ENCODE measurements at regions not wholly inside any gene's neighbourhood (a gene's known extent, or its start where the extent isn't known, plus 50 kb on each side); places are given as distances from the start of the nearest gene placed in this dataset.
"Not testable (repeated sequence)": the region's sequence is repeated elsewhere in the genome, so short reads cannot be mapped to it uniquely, and the experiment has no call there.

DNA sequence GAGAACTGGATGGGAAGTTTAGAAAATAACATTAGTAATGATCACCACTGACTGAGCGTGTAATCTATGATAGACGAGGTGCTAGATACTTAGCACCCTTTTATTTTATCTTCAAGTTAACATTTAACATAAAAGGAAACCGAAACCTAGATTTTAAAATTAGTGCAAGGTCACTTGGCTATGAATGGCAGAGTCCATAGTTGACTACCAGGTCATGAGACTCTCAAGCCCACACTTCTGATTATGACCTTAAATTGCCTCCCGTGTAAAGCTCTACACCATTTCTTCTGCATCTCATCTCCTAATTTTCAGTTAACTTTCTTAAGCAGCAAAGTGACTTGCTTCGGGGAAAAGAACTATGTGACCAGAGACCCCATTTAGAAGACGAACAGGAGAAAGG, 266.5 kb upstream of the NBPF12 start:
- TF ChIP-seq, protein P1, sequence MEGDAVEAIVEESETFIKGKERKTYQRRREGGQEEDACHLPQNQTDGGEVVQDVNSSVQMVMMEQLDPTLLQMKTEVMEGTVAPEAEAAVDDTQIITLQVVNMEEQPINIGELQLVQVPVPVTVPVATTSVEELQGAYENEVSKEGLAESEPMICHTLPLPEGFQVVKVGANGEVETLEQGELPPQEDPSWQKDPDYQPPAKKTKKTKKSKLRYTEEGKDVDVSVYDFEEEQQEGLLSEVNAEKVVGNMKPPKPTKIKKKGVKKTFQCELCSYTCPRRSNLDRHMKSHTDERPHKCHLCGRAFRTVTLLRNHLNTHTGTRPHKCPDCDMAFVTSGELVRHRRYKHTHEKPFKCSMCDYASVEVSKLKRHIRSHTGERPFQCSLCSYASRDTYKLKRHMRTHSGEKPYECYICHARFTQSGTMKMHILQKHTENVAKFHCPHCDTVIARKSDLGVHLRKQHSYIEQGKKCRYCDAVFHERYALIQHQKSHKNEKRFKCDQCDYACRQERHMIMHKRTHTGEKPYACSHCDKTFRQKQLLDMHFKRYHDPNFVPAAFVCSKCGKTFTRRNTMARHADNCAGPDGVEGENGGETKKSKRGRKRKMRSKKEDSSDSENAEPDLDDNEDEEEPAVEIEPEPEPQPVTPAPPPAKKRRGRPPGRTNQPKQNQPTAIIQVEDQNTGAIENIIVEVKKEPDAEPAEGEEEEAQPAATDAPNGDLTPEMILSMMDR (IDR thresholded peaks at IDR 0.05; ENCODE audit: borderline replicate concordance, extremely low read depth, low read length, poor library complexity, severe bottlenecking), result not testable (repeated sequence)
- TF ChIP-seq EZH2 (IDR thresholded peaks at IDR 0.05; ENCODE audit: borderline replicate concordance, low read depth, low read length, severe bottlenecking), result not testable (repeated sequence)
